Activated T-helper 17 cell treated with anti-CD3 and anti-CD28 coated beads, Interleukin-2, amount 50 U/mL, for 72 hours (primary cell): ENCODE measurements at regions not wholly inside any gene's neighbourhood (a gene's known extent, or its start where the extent isn't known, plus 50 kb on each side); places are given as distances from the start of the nearest gene placed in this dataset.

Source experiments
- ATAC-seq: fragments of 150-1000 bp; cut with Tn5 transposase; replicated peaks from 2 replicates; pipeline ENCODE4 v1.10.0; 2021; ENCODE audit warnings: mild to moderate bottlenecking, moderate library complexity
- H3K27ac Mint-ChIP-seq: one replicate; pipeline ENCODE4 v1.8.0; 2022; ENCODE audit warnings: mixed read lengths
- H3K27me3 Mint-ChIP-seq: one replicate; pipeline ENCODE4 v1.8.0; 2022; ENCODE audit warnings: mixed read lengths
- H3K36me3 Mint-ChIP-seq: one replicate; pipeline ENCODE4 v1.8.0; 2022; ENCODE audit warnings: low read depth, mild to moderate bottlenecking, mixed read lengths
- H3K4me1 Mint-ChIP-seq: one replicate; pipeline ENCODE4 v1.8.0; 2022; ENCODE audit warnings: mixed read lengths
- H3K4me3 Mint-ChIP-seq: one replicate; pipeline ENCODE4 v1.8.0; 2022; ENCODE audit warnings: mild to moderate bottlenecking, mixed read lengths
- H3K9me3 Mint-ChIP-seq: one replicate; pipeline ENCODE4 v1.8.0; 2022; ENCODE audit warnings: mixed read lengths

- no peaks in the 10 kb centered on the region for H3K27me3 Mint-ChIP-seq
- ATAC-seq: no peak
- peaks cover 2% of the 10 kb centered on the region for H3K4me1 Mint-ChIP-seq
Measured at GRCh38 chr21:33121715-33122475, 52.0 kb downstream of the OLIG1 start.

DNA sequence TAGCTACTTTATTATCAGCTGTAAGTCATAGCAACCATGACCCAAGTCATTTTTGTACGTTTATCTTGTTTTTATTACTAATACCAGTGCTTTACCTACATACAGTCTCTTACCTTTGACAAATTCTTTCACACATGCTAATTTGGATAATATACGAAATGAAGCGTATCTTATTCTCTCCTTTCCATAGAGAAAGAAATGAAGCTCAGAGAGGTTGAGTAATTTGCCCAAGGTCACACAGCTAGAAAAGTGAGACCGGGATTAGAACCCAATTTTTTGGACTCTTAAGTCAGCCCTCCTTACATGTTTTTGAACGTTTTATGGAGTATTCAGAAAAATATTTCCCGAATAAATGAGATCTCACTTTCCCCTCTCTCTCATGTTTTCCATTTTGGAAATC lies 52.6 kb downstream of the OLIG1 start:
- H3K27ac Mint-ChIP-seq: no peak overlapping the region
- H3K4me1 Mint-ChIP-seq: no peaks in the 10 kb centered on the region
- no peak overlapping the region for H3K4me3 Mint-ChIP-seq
- no peaks in the 10 kb centered on the region for H3K36me3 Mint-ChIP-seq
- no peak for ATAC-seq
- H3K27me3 Mint-ChIP-seq: no peaks in the 10 kb centered on the region
- H3K9me3 Mint-ChIP-seq: no peaks in the 10 kb centered on the region

More at GRCh38 chr21:33121715-33122475, 52.0 kb downstream of the OLIG1 start:
- Mint-ChIP-seq H3K4me3 (no peak overlapping the region), H3K9me3 (no peaks in the 10 kb centered on the region), H3K36me3 (no peaks in the 10 kb centered on the region), H3K27ac (no peak overlapping the region)

DNA sequence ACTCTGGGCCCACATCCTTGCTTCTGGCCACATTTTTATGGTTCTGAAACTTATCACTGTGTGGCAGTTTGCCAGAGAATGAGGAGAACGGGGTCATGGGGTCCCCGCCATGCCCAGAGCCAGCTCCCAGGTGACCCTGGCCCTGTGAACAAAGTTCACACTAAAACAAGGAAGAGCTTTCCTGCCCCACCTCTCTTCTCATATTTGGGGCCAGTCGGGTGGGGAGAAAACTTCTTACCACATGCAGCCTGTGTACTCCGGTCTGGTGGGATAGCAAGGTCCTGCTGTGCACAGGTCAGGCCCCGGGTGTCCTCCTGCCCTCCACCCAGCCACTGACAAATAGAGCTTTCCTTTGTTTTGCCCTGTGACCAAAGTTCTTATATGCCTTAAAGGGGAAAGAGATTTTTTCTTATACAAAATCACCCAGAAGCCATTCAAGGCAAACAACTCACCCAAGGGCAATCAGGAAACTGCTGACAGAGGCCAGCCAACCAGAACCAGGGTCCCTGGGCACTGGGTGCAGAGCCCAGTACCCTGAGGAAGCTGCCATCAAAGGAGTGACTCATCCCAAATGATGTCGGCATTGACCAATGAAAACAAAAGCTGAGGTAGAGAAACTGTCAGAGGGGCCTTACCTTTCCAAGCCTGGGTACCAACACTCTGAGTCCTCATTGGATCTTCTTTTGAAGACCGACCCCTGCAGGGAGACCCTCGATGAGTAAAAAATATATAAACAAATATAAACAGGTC lies 53.6 kb downstream of the OLIG1 start:
- no peak overlapping the region for H3K4me3 Mint-ChIP-seq
- H3K4me1 Mint-ChIP-seq: no peaks in the 10 kb centered on the region
- H3K27ac Mint-ChIP-seq: no peak overlapping the region
- H3K27me3 Mint-ChIP-seq: peaks cover 9% of the 10 kb centered on the region
- no peaks in the 10 kb centered on the region for H3K9me3 Mint-ChIP-seq
- H3K36me3 Mint-ChIP-seq: no peaks in the 10 kb centered on the region
- no peak for ATAC-seq

DNA sequence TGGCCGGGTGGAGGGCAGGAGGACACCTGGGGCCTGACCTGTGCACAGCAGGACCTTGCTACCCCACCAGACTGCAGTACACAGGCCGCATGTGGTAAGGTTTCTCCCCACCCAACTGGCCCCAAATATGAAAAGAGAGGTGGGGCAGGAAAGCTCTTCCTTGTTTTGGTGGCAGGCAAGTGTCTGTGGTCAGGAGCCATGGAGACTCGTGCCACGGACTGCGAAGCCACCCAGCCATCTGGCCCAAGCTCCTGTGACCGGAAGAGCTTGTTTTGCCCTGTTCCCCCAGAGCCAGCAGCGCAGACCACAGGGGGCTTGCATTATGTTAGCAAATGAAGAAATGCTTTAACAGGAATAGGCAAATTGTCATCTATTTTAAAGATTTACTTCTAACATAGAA lies 54.9 kb downstream of the OLIG1 start:
- Mint-ChIP-seq H3K27me3 (peaks cover 18% of the 10 kb centered on the region), H3K9me3 (no peaks in the 10 kb centered on the region), H3K4me1 (no peaks in the 10 kb centered on the region), H3K36me3 (no peaks in the 10 kb centered on the region), H3K27ac (no peak overlapping the region), H3K4me3 (no peak overlapping the region)
- no peak for ATAC-seq

GRCh38 chr21:33125680-33126375 lies 55.9 kb downstream of the OLIG1 start:
- Mint-ChIP-seq H3K4me1 (no peaks in the 10 kb centered on the region), H3K4me3 (no peak overlapping the region), H3K36me3 (no peaks in the 10 kb centered on the region), H3K27ac (no peak overlapping the region), H3K9me3 (no peaks in the 10 kb centered on the region), H3K27me3 (peaks cover 21% of the 10 kb centered on the region)
- ATAC-seq: no peak

GRCh38 chr21:33126569-33126968 lies 56.6 kb downstream of the OLIG1 start:
- Mint-ChIP-seq H3K27ac (no peak overlapping the region), H3K4me3 (peak overlapping the region; percentile 54), H3K9me3 (no peaks in the 10 kb centered on the region), H3K36me3 (no peaks in the 10 kb centered on the region), H3K4me1 (no peaks in the 10 kb centered on the region), H3K27me3 (peaks cover 26% of the 10 kb centered on the region)
- ATAC-seq: no peak

- Mint-ChIP-seq H3K4me1 (no peaks in the 10 kb centered on the region), H3K36me3 (no peaks in the 10 kb centered on the region)
Measured at GRCh38 chr21:33127154-33127867, 57.4 kb downstream of the OLIG1 start.

DNA sequence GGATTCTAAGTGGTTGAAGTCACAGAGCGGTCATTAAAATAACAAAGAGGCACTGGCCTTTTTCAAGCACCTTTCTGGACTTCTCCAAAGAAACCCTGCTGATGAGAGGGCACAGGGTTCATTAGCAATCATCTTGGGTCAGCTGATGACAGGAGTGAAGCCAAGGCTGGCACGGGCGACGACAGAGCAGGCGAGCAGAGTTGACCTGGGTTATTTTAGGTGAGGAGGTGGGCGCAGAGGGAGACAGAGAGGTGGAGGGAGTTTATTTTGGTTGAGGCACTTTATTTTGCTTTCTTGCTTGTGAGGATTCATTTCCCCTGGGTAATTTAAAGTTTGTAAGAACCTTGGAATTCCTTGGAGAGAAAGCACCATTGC lies 57.9 kb downstream of the OLIG1 start:
- Mint-ChIP-seq H3K4me3 (peak overlapping the region; percentile 54), H3K27me3 (peaks cover 27% of the 10 kb centered on the region), H3K27ac (no peak overlapping the region), H3K36me3 (no peaks in the 10 kb centered on the region), H3K4me1 (no peaks in the 10 kb centered on the region), H3K9me3 (no peaks in the 10 kb centered on the region)
- ATAC-seq: no peak

More at GRCh38 chr21:33127154-33127867, 57.4 kb downstream of the OLIG1 start:
- ATAC-seq: peak; percentile 84
- H3K27me3 Mint-ChIP-seq: peaks cover 27% of the 10 kb centered on the region
- H3K4me3 Mint-ChIP-seq: peak overlapping the region; percentile 54
- H3K9me3 Mint-ChIP-seq: no peaks in the 10 kb centered on the region
- H3K27ac Mint-ChIP-seq: no peak overlapping the region

- peaks cover 27% of the 10 kb centered on the region for H3K27me3 Mint-ChIP-seq
Measured at GRCh38 chr21:33128538-33128937, 58.6 kb downstream of the OLIG1 start.

DNA sequence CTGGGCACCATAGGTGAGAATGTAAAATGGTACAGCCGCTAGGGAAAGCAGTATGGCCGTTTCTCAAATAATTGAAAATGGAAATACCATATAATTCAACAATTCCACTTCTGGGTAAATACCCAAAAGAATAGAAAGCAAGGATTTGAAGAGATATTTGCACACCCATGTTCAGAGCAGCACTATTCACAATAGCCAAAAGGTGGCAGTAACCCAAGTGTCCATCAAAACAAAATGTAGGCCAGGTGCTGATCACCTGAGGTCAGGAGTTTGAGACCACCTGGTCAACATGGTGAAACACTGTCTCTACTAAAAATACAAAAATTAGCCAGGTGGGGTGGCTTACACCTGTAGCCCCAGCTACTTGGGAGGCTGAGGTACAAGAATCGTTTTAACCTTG lies 62.1 kb downstream of the OLIG1 start:
- ATAC-seq: no peak
- H3K27me3 Mint-ChIP-seq: peaks cover 27% of the 10 kb centered on the region
- H3K4me3 Mint-ChIP-seq: no peak overlapping the region
- H3K36me3 Mint-ChIP-seq: no peaks in the 10 kb centered on the region
- no peaks in the 10 kb centered on the region for H3K9me3 Mint-ChIP-seq
- H3K27ac Mint-ChIP-seq: no peak overlapping the region
- no peaks in the 10 kb centered on the region for H3K4me1 Mint-ChIP-seq

More at GRCh38 chr21:33128538-33128937, 58.6 kb downstream of the OLIG1 start:
- no peak for ATAC-seq
- no peak overlapping the region for H3K27ac Mint-ChIP-seq
- no peaks in the 10 kb centered on the region for H3K4me1 Mint-ChIP-seq
- no peaks in the 10 kb centered on the region for H3K9me3 Mint-ChIP-seq
- H3K4me3 Mint-ChIP-seq: no peak overlapping the region
- H3K36me3 Mint-ChIP-seq: no peaks in the 10 kb centered on the region

DNA sequence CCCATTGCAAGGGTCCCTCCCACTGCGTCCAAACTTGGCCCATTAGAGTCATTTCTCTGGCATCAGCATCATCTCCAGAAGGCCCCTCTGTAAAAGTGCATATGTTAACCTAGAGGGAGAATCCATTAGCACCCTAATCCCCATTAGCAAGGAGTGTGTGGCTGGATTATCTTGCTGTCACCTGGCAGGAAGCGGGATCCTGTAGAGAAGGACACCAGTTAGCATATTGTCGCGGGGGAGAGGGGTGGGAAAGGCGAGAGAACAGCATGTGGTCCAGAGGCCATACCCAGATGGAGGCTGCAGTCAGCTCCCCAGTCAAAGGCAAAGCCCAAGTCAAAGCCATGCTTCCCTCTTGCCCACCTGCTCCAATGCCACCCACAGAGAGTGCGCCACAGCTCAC lies 64.0 kb downstream of the OLIG1 start:
- Mint-ChIP-seq H3K27ac (no peak overlapping the region), H3K4me3 (no peak overlapping the region), H3K27me3 (peaks cover 15% of the 10 kb centered on the region), H3K36me3 (no peaks in the 10 kb centered on the region), H3K4me1 (no peaks in the 10 kb centered on the region), H3K9me3 (no peaks in the 10 kb centered on the region)
- no peak for ATAC-seq

DNA sequence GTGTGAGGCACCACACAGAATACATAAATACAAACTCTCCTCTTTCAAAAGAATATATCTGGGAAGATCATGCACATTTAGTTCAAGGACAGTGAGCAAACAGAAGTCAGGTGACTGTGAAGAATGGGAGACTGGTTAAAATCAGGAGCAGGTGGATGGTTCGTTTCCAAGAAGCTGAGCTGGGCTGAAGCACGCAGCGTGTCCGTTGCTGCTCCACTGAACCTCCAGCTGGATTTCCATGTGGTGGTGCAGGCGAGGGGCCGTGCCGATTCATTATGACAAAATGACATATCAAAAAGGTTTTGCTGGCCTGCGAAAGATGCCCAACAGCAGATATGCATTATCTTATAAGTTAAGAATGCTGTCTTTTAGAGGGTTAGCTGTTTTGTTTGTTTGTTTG lies 66.0 kb downstream of the OLIG1 start:
- ATAC-seq: no peak
- H3K4me3 Mint-ChIP-seq: no peak overlapping the region
- H3K27ac Mint-ChIP-seq: no peak overlapping the region
- no peaks in the 10 kb centered on the region for H3K36me3 Mint-ChIP-seq
- H3K4me1 Mint-ChIP-seq: no peaks in the 10 kb centered on the region
- no peaks in the 10 kb centered on the region for H3K9me3 Mint-ChIP-seq
- H3K27me3 Mint-ChIP-seq: peaks cover 9% of the 10 kb centered on the region

DNA sequence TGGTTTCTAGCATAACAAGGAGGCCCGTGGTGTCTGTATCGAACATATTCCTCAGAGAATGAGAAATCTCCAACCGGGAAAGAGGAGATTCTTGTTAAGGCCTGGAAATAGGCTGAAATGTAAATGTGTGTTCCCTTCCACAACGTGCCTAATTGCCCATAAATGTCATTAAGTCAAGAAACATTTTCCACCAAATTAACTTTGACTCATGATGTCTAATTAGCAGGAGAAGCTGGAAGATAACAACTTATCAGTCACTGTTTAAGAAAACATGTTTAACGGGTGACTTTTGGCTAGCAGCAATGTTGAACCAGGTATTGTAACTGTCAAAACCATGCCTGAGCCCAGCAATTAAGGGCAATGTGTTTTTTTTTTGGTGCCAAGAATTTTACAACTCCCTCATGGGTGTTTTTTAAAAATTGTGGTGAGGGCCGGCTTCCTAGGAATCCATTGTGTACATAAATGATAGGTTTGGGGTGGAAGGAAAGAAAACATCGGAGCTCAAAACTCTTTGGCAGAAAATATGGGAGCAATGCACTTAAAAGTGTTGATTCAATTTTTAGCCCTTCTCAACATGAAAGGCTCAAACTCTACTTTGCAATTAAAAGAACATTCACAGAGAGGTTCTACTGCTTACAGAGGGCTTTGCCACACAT lies 67.0 kb downstream of the OLIG1 start:
- Mint-ChIP-seq H3K36me3 (no peaks in the 10 kb centered on the region), H3K27ac (no peak overlapping the region), H3K4me1 (no peaks in the 10 kb centered on the region), H3K4me3 (no peak overlapping the region), H3K9me3 (no peaks in the 10 kb centered on the region), H3K27me3 (peaks cover 4% of the 10 kb centered on the region)
- no peak for ATAC-seq

DNA sequence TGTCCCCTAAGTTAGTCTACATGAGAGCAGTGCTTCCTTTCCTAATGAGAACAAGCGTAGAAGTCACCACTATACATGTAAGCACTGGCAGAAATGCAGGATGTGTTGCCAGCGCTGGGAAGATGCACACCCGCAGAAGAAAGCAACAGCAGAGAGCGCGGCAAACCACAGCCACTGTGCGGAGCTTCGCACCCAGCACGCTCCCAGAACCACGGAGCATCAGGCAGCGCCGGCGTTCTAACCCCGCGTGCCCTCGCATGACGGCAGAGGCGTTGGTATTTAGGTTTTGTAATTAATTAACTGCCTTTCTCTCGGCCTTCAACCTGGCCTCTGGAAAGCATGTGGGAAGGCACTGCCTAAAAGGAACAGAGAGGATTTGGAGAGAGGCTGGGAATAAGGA lies 69.1 kb downstream of the OLIG1 start:
- H3K9me3 Mint-ChIP-seq: no peaks in the 10 kb centered on the region
- H3K4me1 Mint-ChIP-seq: no peaks in the 10 kb centered on the region
- peaks cover 4% of the 10 kb centered on the region for H3K27me3 Mint-ChIP-seq
- no peak for ATAC-seq
- no peak overlapping the region for H3K27ac Mint-ChIP-seq
- no peaks in the 10 kb centered on the region for H3K36me3 Mint-ChIP-seq
- no peak overlapping the region for H3K4me3 Mint-ChIP-seq
